GM19238 (cell line): ENCODE measurements at regions not wholly inside any gene's neighbourhood (a gene's known extent, or its start where the extent isn't known, plus 50 kb on each side); places are given as distances from the start of the nearest gene placed in this dataset.

Experiments
- DNase-seq: peaks from one replicate; pipeline ENCODE4 v3.0.0; 2011; ENCODE audit warnings: low spot score; ENCODE audit not compliant: insufficient read length

DNA sequence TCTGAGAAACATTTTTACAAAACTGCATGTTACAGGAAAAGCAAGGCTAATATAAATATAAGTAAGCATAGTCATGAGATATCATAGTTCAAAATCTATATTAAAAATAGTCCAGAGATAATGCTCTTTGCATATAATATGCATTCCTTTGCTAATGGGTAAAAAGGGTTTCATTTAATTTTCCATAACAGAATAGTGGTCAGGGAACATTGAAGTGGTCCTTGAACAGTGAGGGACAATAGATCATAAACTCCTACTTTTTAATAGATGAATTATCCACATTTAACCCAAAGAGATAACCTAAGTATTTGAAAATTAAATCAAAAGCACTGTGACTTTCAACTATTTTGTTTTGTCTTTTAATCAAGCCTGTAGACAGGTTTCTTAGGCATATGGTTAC is 243.1 kb upstream of the ADGRB3 start:
- DNase-seq: no peak

DNA sequence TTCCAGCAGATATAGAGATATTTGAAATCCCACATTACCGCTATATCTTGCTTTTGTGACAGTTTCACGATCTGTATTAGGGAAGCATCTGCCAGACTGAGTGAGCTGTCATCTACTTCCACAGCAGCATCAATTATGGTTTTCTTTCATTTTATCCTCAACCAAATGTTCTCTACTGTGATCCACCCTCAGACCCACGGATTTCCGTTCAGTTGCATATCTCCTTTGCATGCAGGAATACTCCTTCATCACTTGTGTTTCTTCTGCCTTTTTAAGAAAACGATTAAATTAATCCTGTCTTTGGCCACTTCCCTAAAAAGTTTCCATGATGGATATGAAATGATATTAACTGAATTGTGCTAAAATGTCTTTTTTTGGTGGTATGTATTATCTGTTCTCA is 262.1 kb upstream of the ADGRB3 start:
- DNase-seq: no peak

DNA sequence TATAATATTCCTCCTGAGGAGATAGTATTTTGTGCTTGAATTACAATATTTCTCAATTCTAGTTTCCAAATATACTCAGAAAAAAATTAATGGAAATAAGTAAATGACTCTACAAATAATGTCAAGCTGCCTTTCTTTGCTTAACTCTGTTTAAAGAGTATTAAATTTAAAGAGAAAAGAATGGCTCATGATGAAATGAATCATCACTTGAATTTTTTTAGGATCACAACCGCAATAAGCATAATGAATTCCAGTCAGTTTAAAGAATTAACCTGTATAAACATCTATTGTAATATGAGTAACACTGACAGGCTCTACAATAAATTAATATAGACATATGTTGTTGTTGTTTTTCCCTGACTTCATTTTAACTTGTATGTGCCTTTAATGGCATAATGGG is 266.2 kb upstream of the ADGRB3 start:
- DNase-seq: no peak

DNA sequence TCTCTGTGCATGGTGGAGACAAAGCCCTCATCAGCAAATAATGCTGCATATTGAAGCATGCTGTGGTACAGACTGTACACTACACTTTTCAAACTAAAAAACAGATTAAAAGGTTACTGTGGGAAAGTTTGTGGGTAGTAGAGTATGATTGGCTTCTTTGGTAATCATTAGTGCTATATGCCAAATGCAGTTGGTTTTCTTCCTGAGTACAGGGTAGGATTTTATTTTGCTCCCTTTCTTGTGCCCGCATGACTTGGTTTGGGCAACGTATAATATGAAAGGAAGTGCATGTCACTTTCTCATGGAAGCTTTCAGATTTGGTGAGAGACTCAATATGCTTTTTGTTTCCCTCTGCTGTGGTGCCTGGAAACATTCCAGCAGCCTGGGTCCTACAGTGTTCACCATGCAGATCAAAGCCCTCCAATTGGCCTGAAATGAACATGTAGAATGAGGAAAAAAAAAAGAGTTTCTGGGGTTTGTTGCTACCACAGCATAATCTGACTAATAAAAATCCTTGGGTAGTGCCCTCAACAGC is 270.7 kb upstream of the ADGRB3 start:
- no peak for DNase-seq

DNA sequence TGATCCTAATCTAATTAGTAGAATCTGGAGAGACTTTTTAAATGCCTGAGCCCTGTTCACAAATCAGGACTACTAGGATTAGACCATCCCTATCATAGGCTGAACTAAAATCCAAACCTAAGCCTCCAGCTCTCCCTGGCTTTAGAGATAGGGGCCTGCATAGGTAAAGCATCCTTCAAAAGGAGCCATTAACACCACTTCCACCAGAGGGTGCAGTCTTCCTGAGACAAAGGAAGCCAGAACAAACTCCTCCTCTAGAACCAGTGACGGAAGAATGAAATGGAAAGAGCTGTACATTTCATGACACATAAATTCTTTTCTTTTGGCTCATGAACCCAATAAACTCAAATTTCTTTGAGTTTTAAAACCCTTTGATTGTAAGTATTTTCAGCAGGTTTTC is 291.2 kb upstream of the ADGRB3 start:
- no peak for DNase-seq

DNA sequence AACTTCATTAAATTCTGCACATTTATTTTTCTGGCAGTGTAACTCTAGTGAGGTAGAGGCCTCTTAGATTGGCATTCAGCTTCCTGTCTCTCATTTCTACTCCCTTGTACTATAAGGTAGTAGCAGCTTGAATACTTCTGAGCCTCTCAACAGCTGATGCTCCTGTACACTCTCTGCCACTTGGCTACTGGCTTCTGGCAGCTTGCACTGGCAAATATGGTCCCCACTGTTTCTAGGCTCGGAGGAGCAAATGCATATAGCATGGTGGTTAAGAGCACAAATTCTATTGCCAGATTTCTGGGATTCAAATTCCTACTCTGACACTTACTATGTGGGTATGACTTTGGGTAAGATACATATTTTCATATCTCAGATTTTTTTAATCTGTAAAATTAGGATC is 292.8 kb upstream of the ADGRB3 start:
- DNase-seq: no peak

DNA sequence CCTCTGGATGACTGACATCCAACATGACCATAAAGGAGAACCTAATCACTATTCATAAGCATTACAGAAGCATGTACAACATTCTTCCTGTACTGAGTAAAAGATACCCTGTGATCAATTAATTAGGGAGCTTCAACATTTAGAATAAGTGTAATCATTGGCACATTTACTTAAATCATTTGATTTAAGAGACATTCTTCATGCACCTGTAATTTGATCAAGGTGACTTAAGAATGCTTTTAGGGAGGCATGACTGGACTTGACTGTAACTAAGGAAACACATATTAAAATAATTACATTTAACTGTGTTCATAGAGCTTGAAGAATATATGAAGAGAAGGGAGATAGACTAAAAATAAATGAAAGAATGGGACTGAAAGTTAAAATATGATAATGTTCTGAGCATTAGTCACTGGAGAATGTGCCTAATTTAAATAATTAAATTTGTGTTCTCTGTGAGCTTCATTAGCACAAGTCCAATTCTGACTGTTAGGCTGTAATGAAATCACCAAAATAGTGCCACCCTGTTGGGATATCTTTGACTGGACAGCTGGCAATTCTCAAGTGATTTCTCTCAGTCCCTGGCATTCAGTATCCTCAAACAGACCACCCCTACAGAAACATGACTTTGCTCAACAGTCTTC is 295.5 kb upstream of the ADGRB3 start:
- DNase-seq: no peak

DNA sequence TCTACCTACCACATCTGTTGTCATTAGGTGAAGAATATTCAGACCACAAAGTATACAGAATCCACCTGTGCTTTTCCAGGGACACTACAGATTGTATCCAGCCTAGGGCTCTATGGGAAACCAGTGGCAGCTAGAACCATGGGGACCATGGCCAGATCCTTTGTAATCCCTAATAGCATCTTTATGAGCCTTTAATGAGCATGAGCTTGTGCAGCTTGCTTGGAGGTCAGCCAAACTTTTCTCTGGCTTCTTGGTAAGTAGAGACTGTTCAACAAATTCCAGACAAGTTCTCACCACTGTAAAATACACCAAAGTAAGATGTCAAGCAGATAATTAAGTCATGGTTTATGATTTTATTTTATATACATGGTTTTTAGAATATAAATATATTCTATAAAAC is 301.6 kb upstream of the ADGRB3 start:
- no peak for DNase-seq

DNA sequence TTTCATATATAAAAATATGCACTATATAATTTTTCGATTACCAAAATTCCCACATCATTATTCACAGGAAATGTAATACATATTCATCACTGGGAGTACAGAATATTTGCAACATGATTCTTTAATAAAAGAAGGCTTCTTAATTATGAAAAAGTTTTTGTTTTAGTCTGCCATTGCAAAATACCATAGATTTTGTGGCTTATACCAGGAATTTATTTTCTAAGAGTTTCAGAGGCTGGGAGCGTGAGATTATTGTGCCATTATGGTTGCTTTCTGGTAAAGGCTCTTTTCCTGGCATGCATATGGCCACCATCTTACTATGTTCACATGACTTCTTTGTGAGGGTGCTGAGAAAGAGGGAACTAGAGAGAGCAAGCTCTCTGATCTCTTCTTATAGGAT is 306.9 kb upstream of the ADGRB3 start:
- DNase-seq: no peak

DNA sequence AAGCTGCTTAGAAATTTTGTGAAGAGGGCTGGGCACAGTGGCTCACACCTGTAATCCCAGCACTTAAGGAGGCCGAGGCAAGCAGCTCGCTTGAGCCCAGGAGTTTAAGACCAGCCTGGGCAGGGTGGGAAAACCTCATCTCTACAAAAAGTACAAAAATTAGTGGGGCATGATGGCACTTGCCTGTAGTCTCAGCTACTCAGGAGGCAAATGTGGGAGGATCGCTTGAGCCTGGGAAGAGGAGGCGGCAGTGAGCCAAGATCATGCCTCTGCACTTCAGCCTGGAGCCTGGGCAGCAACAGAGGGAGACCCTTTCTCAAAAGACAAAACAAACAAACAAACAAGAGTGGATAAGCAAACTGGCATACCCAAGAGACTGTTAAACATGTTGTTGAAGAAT is 308.3 kb upstream of the ADGRB3 start:
- no peak for DNase-seq

DNA sequence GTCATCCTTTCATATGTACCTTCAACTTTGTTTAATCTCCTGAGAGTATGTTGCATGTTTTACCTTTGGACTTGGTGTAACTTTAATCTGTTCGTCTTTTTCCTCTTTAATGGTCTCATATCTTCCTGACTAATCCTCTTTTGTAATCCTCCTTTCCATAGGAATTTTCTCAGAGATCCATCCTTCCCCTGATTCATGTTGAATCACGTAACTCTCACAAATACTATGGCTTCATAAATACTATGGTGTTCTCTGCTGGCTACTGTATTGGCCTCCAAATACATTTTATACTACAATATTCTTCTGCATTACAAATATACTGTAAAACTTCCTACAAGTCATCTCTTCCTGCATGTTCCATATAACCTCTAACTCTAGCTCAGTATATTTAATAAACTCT is 317.7 kb upstream of the ADGRB3 start:
- DNase-seq: no peak

DNA sequence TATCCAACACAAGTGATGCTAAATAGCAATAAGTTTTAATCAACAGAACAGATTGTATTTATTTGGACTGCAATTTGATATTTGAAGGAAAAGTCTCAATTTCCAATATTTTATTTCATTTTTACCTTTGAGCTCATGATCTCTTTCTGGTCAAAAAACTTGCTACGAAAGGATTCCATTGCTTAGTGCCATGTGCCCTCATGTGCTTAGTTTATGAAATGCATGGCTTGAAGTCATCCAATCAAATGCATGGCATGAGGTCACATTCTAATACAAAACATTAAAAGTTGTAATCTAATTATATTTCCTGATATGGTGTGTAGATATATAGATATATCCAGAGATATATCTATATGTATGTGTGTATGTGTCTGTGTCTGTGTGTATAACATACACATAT is 321.2 kb upstream of the ADGRB3 start:
- no peak for DNase-seq

DNA sequence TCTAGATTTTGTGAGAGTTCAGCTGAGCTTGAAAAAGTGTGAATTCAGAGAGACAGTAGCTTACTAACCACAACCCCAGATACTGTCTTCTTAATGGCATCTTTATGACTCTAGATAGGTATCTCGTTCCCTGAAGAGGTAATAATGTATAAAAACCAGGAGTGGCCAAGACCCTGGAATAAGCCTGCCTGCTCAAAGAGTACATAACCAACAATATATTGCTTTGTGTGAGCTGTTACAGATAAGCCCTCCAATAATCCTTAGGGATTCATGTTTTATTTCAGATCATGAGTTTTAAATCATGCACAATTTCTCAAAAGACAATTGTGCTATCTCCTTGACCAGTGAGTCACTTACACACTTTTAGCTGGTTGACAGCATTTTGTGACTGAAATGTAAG is 327.8 kb upstream of the ADGRB3 start:
- DNase-seq: no peak

DNA sequence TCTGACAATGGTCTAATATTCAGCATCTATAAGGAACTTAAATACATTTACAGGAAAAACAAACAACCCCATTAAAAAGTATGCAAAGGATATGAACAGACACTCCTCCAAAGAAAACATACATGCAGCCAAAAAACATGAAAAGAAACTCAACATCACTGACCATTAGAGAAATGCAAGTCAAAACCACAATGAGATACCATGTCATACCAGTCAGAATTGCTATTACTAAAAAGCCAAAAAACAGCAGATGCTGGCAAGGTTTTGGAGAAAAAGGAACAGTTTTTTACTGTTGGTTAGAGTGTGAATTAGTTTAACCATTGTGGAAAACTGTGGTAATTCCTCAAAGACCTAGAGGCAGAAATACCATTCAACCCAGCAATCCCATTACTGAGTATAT is 339.0 kb upstream of the ADGRB3 start:
- DNase-seq: no peak

DNA sequence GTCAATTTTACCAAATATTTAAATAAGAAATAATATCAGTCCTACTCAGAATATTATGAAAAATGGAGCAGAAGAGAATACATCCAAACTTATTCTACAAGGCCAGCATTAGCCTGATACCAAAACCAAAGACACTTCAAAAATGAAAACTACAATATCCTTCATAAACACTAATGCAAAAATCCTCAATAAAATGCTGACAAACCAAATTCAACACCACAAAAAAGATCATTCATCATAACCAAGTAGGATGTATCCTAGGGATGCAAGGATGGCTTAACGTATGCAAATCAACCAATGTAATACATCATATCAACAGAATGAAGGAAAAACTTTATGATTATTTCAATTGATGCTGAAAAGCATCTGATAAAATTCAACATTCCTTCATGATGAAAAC is 352.4 kb upstream of the ADGRB3 start:
- no peak for DNase-seq

DNA sequence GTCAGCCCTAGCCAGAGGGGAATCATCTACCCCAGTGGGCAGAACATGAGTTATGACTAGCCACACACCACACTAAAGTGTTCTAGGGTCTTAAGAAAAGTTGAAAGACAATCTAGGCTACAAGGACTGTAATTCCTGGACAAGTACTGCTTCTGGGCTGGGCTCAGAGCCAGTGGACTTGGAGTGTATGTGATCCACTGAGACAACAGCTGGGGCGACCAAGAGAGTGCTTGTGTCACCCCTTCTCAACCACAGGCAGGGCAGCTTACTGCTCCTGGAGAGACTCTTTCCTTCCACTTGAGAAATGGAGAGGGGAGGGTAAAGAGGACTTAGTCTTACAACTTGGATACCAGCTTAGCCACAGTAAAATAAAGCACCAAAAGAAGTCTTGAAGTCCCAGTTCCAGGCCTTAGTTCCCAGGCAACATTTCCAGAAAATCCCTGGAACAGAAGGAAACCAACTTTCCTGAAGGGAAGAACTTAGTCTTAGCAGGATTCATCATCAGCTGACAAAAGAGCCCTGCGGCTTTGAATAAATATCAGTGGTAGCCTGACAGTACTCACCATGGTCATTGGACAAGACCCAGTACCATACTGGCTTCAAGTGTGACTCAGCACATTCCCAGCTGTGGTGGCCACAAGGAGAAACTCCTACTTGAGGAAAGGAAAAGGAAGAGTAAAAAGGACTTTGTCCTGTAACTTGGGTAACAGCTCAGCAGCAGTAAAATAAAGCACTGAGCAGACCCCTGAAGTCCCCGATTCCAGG is 355.1 kb upstream of the ADGRB3 start:
- no peak for DNase-seq

DNA sequence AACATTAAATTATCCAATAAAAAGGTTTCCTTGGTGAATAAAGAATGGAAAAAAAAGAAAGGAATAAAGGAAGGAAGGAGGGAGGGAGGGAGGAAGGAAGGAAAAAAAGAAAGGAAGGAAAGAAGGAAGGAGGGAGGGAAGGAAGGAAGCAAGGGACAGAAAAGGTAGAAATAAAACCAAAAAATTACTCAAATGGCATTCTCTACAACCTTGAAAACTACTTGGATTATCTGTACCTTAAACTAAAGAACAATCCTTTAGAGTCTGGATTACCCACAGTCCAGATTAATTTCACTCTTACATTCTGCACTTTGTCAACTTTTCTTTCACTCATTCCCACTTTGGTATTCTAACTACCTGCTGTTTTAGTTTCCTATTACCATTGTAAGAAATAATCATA is 361.8 kb upstream of the ADGRB3 start:
- DNase-seq: no peak

DNA sequence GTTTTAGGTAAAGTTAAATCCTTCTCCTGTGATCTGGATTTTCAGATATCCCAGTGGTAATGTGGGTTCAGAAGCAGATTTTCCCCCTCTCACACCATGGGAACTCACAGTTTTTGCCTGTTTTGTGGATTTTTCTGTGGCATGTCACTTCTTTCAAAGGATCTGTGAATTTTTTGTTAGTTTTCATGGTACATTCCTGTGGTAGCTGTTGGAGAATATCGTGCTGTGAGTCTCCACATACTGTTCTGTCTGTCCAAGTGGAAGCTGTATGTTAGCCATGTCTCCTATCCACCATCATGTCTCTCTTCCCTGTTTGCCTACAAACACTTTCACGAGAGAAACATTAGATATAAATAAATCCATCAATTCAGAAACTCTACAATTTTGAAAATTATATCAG is 378.7 kb upstream of the ADGRB3 start:
- DNase-seq: no peak

DNA sequence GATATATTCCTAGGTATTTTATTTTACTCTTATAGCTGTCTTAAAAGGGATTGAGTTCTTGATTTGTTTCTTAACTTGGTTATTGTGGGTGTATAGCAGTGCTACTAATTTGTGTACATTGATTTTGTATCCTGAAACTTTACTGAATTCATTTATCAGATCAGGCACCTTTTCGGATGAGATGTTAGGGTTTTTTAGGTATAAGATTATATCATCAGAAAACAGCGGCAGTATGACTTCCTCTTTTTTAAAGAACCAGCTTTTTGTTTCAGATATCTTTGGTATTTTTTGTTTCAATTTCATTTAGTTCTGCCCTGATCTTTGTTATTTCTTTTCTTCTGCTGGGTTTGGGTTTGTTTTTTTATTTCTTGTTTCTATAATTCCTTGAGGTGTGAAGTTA is 382.4 kb upstream of the ADGRB3 start:
- DNase-seq: no peak

DNA sequence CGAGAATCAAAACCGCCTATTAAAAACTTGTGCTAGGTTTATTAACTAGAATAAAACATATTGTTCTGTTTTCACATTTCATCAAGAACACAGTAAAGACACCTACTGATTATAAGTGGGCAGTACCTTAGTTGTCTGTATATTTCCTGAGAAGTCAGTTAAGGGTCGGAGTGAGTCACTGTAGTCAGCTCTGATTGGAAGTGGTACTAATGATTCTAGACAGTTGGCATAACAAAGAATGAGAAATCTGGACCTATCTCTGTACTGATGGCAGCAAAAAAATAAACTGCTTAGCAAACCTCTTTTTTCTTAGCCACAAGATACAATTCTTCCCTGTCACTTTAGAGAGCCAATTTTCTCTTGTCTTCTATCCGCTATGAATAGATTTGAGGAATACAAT is 387.3 kb upstream of the ADGRB3 start:
- no peak for DNase-seq

DNA sequence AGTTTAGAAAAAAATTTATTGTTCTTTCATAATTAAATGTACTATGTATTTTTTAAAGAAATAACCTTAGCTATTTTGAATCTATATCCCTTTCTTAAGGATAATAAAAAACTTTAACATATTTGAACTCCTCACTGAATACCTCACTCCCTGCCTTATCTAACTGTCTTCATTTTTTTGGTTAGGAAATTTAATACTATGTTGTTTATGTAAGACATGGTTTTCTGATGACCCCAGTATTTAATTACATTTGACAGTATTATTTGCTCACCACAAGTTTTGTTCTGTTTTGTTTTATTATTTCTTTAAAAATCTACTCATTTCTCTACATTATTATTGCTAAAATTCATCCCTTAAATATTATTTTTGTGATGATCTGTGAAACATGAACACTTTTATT is 394.4 kb upstream of the ADGRB3 start:
- DNase-seq: no peak

DNA sequence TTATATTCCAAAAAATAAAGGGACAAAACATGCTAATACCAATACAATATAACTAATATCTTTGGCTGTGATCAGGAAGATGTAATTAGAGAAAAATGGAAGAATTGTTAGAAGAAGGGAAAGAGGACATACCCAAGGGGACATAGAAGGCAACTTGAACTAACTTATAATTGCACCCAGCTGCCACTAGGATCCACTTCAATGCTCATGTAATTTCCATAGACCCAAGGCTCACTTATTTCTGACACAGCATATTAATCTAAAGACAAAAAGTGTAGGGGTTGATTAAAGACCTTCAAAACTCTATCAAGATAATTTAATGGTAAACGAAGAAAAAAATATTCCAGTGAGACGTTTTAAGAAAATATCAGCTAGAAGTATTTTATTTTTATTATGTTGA is 396.0 kb upstream of the ADGRB3 start:
- no peak for DNase-seq

DNA sequence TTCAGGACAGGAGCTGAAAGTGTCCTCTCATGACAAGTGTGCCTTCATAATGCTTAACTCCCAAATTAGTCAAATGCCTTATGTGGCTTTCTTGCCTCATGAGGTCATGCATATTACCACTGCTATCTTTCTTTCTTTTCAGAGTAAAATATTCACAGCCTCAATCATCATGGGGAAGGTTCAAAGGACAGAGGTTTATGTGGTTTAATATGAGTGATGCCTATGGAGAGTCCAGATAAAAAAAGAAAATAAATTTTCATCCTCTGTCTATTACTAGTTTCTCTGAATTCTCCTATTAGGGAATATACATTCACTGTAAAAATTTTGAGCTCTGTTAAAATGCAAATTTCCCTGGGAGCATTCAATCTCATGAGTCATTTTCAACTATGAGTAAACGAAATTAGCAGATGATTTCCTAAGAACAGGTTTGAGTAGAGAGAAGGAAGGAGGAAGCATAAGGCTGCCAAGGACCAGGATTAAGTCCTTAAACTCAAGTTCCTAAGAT is 396.9 kb upstream of the ADGRB3 start:
- DNase-seq: no peak
